Activated T-helper 2 cell treated with anti-CD3 and anti-CD28 coated beads, Interferon-gamma antibody, Interleukin-2, Interleukin-4, amounts not matched to agents 10 μg/mL and 5 μg/mL and 100 μg/mL, durations not matched to agents 14 hours and 24 hours and 36 hours (primary cell): ENCODE measurements at regions not wholly inside any gene's neighbourhood (a gene's known extent, or its start where the extent isn't known, plus 50 kb on each side); places are given as distances from the start of the nearest gene placed in this dataset.
"Not testable (repeated sequence)": the region's sequence is repeated elsewhere in the genome, so short reads cannot be mapped to it uniquely, and the experiment has no call there.

ENCODE experiments used
- DNase-seq: peaks from one replicate; pipeline ENCODE4 v3.0.0; 2021; ENCODE audit warnings: low spot score
- H3K27ac Mint-ChIP-seq: one replicate; pipeline ENCODE4 v1.8.0; 2021; ENCODE audit warnings: mixed read lengths
- H3K27me3 Mint-ChIP-seq: one replicate; pipeline ENCODE4 v1.8.0; 2021; ENCODE audit warnings: low read depth, mixed read lengths
- H3K36me3 Mint-ChIP-seq: one replicate; pipeline ENCODE4 v1.8.0; 2021; ENCODE audit warnings: low read depth, mixed read lengths
- H3K4me1 Mint-ChIP-seq: one replicate; pipeline ENCODE4 v1.8.0; 2021; ENCODE audit warnings: low read depth, mixed read lengths
- H3K4me3 Mint-ChIP-seq: one replicate; pipeline ENCODE4 v1.8.0; 2021; ENCODE audit warnings: low read depth, mild to moderate bottlenecking, moderate library complexity, mixed read lengths
- H3K9me3 Mint-ChIP-seq: one replicate; pipeline ENCODE4 v1.8.0; 2021; ENCODE audit warnings: mixed read lengths
- intact Hi-C: fragments of 100-400 bp; cut with micrococcal nuclease; formaldehyde crosslinking; loops from one replicate; pipeline ENCODE4 v1.15.1; 2023

GRCh38 chr4:34335156-34335555 lies 1909.2 kb downstream of the ARAP2 start:
- H3K9me3 Mint-ChIP-seq: peaks cover 23% of the 10 kb centered on the region
- H3K4me3 Mint-ChIP-seq, H3K4me1 Mint-ChIP-seq, H3K36me3 Mint-ChIP-seq, intact Hi-C loops, H3K27me3 Mint-ChIP-seq, DNase-seq, H3K27ac Mint-ChIP-seq: not testable (repeated sequence)

- H3K27ac Mint-ChIP-seq, intact Hi-C loops, H3K4me1 Mint-ChIP-seq, DNase-seq, H3K27me3 Mint-ChIP-seq, H3K36me3 Mint-ChIP-seq, H3K4me3 Mint-ChIP-seq: not testable (repeated sequence)
- H3K9me3 Mint-ChIP-seq: peaks cover 19% of the 10 kb centered on the region
Observed at GRCh38 chr4:34335556-34335955, 1908.8 kb downstream of the ARAP2 start.

GRCh38 chr4:34362654-34363053 lies 1881.7 kb downstream of the ARAP2 start:
- Mint-ChIP-seq H3K27me3 (no peaks in the 10 kb centered on the region), H3K4me1 (no peaks in the 10 kb centered on the region), H3K27ac (no peak overlapping the region), H3K36me3 (no peaks in the 10 kb centered on the region), H3K9me3 (peaks cover 23% of the 10 kb centered on the region), H3K4me3 (no peak overlapping the region)
- DNase-seq: no peak
- intact Hi-C loops: no loop called here

- no peak overlapping the region for H3K27ac Mint-ChIP-seq
- no peak overlapping the region for H3K4me3 Mint-ChIP-seq
- DNase-seq: no peak
- no peaks in the 10 kb centered on the region for H3K4me1 Mint-ChIP-seq
- no peaks in the 10 kb centered on the region for H3K27me3 Mint-ChIP-seq
- intact Hi-C loops: no loop called here
- peaks cover 18% of the 10 kb centered on the region for H3K9me3 Mint-ChIP-seq
- no peaks in the 10 kb centered on the region for H3K36me3 Mint-ChIP-seq
Observed at GRCh38 chr4:34363842-34364241, 1880.5 kb downstream of the ARAP2 start.

- no peaks in the 10 kb centered on the region for H3K27me3 Mint-ChIP-seq
- no peaks in the 10 kb centered on the region for H3K36me3 Mint-ChIP-seq
- intact Hi-C loops: no loop called here
- H3K27ac Mint-ChIP-seq: no peak overlapping the region
- no peaks in the 10 kb centered on the region for H3K4me1 Mint-ChIP-seq
- H3K9me3 Mint-ChIP-seq: peaks cover 28% of the 10 kb centered on the region
- DNase-seq: no peak
- no peak overlapping the region for H3K4me3 Mint-ChIP-seq
Observed at GRCh38 chr4:34365946-34366345, 1878.4 kb downstream of the ARAP2 start.

GRCh38 chr4:34371676-34372075 lies 1872.6 kb downstream of the ARAP2 start:
- H3K4me3 Mint-ChIP-seq: no peak overlapping the region
- no peaks in the 10 kb centered on the region for H3K27me3 Mint-ChIP-seq
- H3K9me3 Mint-ChIP-seq: peaks cover 17% of the 10 kb centered on the region
- no peaks in the 10 kb centered on the region for H3K4me1 Mint-ChIP-seq
- H3K27ac Mint-ChIP-seq: no peak overlapping the region
- H3K36me3 Mint-ChIP-seq: no peaks in the 10 kb centered on the region
- no peak for DNase-seq
- intact Hi-C loops: no loop called here

- no peak overlapping the region for H3K27ac Mint-ChIP-seq
- no peaks in the 10 kb centered on the region for H3K27me3 Mint-ChIP-seq
- H3K4me1 Mint-ChIP-seq: no peaks in the 10 kb centered on the region
- DNase-seq: no peak
- no peak overlapping the region for H3K4me3 Mint-ChIP-seq
- peaks cover 11% of the 10 kb centered on the region for H3K9me3 Mint-ChIP-seq
- intact Hi-C loops: no loop called here
- no peaks in the 10 kb centered on the region for H3K36me3 Mint-ChIP-seq
Observed at GRCh38 chr4:34372815-34373214, 1871.5 kb downstream of the ARAP2 start.

GRCh38 chr4:34373456-34373855 lies 1870.9 kb downstream of the ARAP2 start:
- intact Hi-C loops: no loop called here
- no peak for DNase-seq
- Mint-ChIP-seq H3K4me3 (no peak overlapping the region), H3K9me3 (peaks cover 11% of the 10 kb centered on the region), H3K27me3 (no peaks in the 10 kb centered on the region), H3K36me3 (no peaks in the 10 kb centered on the region), H3K27ac (no peak overlapping the region), H3K4me1 (no peaks in the 10 kb centered on the region)

GRCh38 chr4:34412233-34412632 lies 1832.1 kb downstream of the ARAP2 start:
- Mint-ChIP-seq H3K27ac (no peak overlapping the region), H3K9me3 (peaks cover 44% of the 10 kb centered on the region), H3K27me3 (no peaks in the 10 kb centered on the region), H3K36me3 (no peaks in the 10 kb centered on the region), H3K4me1 (no peaks in the 10 kb centered on the region), H3K4me3 (no peak overlapping the region)
- DNase-seq: no peak
- intact Hi-C loops: no loop called here

- Mint-ChIP-seq H3K4me3 (no peak overlapping the region), H3K36me3 (no peaks in the 10 kb centered on the region), H3K9me3 (peaks cover 40% of the 10 kb centered on the region), H3K27me3 (no peaks in the 10 kb centered on the region), H3K4me1 (no peaks in the 10 kb centered on the region), H3K27ac (no peak overlapping the region)
- intact Hi-C loops: no loop called here
- DNase-seq: no peak
Observed at GRCh38 chr4:34412911-34413310, 1831.4 kb downstream of the ARAP2 start.

GRCh38 chr4:34417160-34417559 lies 1827.2 kb downstream of the ARAP2 start:
- Mint-ChIP-seq H3K4me3 (no peak overlapping the region), H3K36me3 (no peaks in the 10 kb centered on the region), H3K4me1 (no peaks in the 10 kb centered on the region), H3K27ac (no peak overlapping the region), H3K9me3 (peaks cover 19% of the 10 kb centered on the region), H3K27me3 (no peaks in the 10 kb centered on the region)
- no peak for DNase-seq
- intact Hi-C loops: no loop called here

GRCh38 chr4:34419871-34420270 lies 1824.4 kb downstream of the ARAP2 start:
- Mint-ChIP-seq H3K27me3 (no peaks in the 10 kb centered on the region), H3K9me3 (peaks cover 9% of the 10 kb centered on the region), H3K27ac (no peak overlapping the region), H3K36me3 (no peaks in the 10 kb centered on the region), H3K4me1 (no peaks in the 10 kb centered on the region), H3K4me3 (no peak overlapping the region)
- intact Hi-C loops: no loop called here
- no peak for DNase-seq

GRCh38 chr4:34422472-34423175 lies 1821.7 kb downstream of the ARAP2 start:
- DNase-seq: no peak
- H3K4me1 Mint-ChIP-seq: no peaks in the 10 kb centered on the region
- no peak overlapping the region for H3K4me3 Mint-ChIP-seq
- intact Hi-C loops: no loop called here
- H3K36me3 Mint-ChIP-seq: no peaks in the 10 kb centered on the region
- no peak overlapping the region for H3K27ac Mint-ChIP-seq
- no peaks in the 10 kb centered on the region for H3K27me3 Mint-ChIP-seq
- peaks cover 9% of the 10 kb centered on the region for H3K9me3 Mint-ChIP-seq

GRCh38 chr4:34432706-34433105 lies 1811.6 kb downstream of the ARAP2 start:
- intact Hi-C loops: no loop called here
- Mint-ChIP-seq H3K27me3 (no peaks in the 10 kb centered on the region), H3K4me3 (no peak overlapping the region), H3K36me3 (no peaks in the 10 kb centered on the region), H3K9me3 (peaks cover 16% of the 10 kb centered on the region), H3K4me1 (no peaks in the 10 kb centered on the region), H3K27ac (no peak overlapping the region)
- DNase-seq: no peak
